BJ (cell line): ENCODE measurements at regions not wholly inside any gene's neighbourhood (a gene's known extent, or its start where the extent isn't known, plus 50 kb on each side); places are given as distances from the start of the nearest gene placed in this dataset.
"Not testable (repeated sequence)": the region's sequence is repeated elsewhere in the genome, so short reads cannot be mapped to it uniquely, and the experiment has no call there.

ENCODE experiments used
- CTCF ChIA-PET: fragments of 350-600 bp; formaldehyde crosslinking; extraction: SDS; loops from one replicate; lab custom pipeline; 2021; ENCODE audit warnings: antibody characterized with exemption, inconsistent platforms; lab: Yijun Ruan, JAX
- POLR2A ChIA-PET: fragments of 300-600 bp; sonication (Branson Sonifier 250); formaldehyde crosslinking; extraction: SDS; loops from one replicate; lab custom pipeline; 2021; ENCODE audit warnings: antibody characterized with exemption; lab: Charles Lee
- DNase-seq: peaks from one replicate; pipeline ENCODE4 v3.0.0-alpha.2; 2011; ENCODE audit warnings: low read depth
- H3K27me3 ChIP-seq: 2 replicates; pipeline ENCODE4 v1.6.0; 2011; ENCODE audit warnings: low read length; ENCODE audit not compliant: control insufficient read depth, insufficient read depth
- H3K36me3 ChIP-seq: 2 replicates; pipeline ENCODE4 v1.5.1; 2011; ENCODE audit warnings: low read length; ENCODE audit not compliant: control insufficient read depth, insufficient read depth
- H3K4me3 ChIP-seq: 2 replicates; pipeline ENCODE4 v1.5.1; 2011; ENCODE audit warnings: low read depth, mild to moderate bottlenecking, control low read depth, low read length
- TF ChIP-seq, protein P1 (sequence below): IDR thresholded peaks from 2 replicates; pipeline ENCODE4 v1.5.1; 2011; ENCODE audit warnings: low read depth, mild to moderate bottlenecking, control low read depth, inconsistent platforms, low read length, moderate library complexity; ENCODE audit not compliant: insufficient read depth

DNA sequence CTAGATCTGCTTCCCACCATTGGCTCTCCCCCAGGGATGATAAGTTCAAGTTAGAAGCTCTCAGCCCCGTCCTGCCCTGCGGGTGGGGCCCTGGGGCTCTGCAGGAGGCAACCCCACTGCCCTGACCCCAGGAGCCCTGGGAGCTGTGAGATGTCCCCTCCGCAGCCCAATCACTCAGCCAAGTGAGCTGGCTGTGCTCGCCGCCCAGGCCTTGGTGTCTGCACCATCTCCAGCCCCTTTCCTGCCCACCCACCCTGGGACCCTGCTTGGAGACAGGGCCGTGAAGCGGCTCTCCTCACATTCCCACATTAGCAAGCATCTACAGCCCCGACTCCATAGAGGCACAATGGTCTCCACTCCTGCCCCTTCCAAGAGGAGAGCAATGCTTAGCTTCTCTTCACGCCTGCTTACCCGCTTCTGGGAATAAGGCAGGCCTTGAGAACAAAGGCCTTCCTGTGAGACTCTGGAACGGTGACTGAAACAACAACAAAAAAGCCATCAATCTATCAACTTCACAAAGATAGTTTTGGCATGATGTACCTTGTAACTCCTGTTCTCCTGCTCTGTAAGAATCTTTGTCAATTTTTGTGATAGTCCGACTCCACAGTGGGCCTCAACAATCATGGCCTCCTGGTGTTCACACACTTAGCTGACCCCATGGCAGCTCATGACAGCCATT is 67.7 kb downstream of the FOXL3 start:
- ChIA-PET CTCF (interaction anchor here (1.1 kb wide), 1 partner anchor 279 kb away, joined by 3 read pairs; no protein-coding TSS in a partner anchor), POLR2A (no interaction called here)
- DNase-seq = no peak
- no peaks in the 10 kb centered on the region for H3K36me3 ChIP-seq
- TF ChIP-seq, protein P1, sequence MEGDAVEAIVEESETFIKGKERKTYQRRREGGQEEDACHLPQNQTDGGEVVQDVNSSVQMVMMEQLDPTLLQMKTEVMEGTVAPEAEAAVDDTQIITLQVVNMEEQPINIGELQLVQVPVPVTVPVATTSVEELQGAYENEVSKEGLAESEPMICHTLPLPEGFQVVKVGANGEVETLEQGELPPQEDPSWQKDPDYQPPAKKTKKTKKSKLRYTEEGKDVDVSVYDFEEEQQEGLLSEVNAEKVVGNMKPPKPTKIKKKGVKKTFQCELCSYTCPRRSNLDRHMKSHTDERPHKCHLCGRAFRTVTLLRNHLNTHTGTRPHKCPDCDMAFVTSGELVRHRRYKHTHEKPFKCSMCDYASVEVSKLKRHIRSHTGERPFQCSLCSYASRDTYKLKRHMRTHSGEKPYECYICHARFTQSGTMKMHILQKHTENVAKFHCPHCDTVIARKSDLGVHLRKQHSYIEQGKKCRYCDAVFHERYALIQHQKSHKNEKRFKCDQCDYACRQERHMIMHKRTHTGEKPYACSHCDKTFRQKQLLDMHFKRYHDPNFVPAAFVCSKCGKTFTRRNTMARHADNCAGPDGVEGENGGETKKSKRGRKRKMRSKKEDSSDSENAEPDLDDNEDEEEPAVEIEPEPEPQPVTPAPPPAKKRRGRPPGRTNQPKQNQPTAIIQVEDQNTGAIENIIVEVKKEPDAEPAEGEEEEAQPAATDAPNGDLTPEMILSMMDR = no peak
- H3K27me3 ChIP-seq = peaks cover 3% of the 10 kb centered on the region; the same call in 1 of the 2 replicates
- H3K4me3 ChIP-seq = no peak overlapping the region

DNA sequence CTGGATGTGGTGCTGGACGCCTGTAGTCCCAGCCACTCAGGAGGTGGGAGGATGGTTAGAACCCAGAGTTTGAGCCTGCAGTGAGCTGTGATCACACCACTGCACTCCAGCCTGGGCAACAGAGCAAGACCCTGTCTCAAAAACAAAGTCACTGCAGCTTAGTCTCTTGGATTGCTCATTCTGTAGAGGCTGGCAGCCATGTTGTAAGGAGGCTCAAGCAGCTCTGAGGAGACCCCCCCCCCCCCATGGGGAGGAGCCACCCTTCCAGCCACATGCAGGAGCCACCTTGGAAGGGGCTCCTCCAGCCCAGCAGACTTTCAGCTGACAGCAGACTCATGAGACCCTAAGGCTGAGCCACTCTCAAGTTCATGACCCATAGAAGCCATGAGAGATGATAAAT is 68.4 kb downstream of the FOXL3 start:
- no peaks in the 10 kb centered on the region for H3K36me3 ChIP-seq
- POLR2A ChIA-PET = no interaction called here
- CTCF ChIA-PET = interaction anchor here (1.1 kb wide), 1 partner anchor 278 kb away, joined by 3 read pairs; no protein-coding TSS in a partner anchor
- peaks cover 3% of the 10 kb centered on the region; the same call in 1 of the 2 replicates for H3K27me3 ChIP-seq
- no peak overlapping the region for H3K4me3 ChIP-seq
- no peak for DNase-seq
- TF ChIP-seq, protein P1 = no peak

DNA sequence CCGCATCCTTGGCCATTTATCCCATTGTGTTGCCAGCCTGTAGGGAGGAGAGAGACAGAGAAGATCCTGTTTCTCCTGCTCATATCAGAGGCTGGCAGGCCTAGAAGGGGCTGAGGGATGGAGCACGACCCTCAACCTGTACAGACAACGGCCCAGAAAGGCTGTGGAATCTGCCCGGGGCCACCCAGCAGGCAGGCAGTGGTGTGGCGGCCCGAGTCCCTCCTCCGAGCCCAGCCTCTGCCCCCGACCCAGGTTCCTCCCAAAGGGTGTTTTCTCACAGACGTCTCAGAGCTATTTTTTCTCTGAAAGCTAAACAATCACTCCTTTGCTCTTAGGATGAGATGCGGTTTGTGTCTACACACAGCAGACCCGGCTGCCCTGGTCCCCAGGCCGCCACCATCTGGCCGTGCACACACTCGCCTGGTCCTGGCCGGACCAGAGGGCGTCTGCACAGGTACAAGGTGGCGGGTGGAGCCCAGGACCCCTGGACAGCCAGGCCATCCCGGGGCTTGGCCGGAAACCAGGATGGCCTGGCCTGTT is 69.3 kb downstream of the FOXL3 start:
- Histone ChIP-seq H3K27me3 (peaks cover 3% of the 10 kb centered on the region; the same call in 1 of the 2 replicates), H3K4me3 (no peak overlapping the region), H3K36me3 (no peaks in the 10 kb centered on the region)
- no peak for DNase-seq
- ChIA-PET CTCF (interaction anchor here (1.1 kb wide), 1 partner anchor 278 kb away, joined by 3 read pairs; no protein-coding TSS in a partner anchor), POLR2A (no interaction called here)
- TF ChIP-seq, protein P1 = no peak

DNA sequence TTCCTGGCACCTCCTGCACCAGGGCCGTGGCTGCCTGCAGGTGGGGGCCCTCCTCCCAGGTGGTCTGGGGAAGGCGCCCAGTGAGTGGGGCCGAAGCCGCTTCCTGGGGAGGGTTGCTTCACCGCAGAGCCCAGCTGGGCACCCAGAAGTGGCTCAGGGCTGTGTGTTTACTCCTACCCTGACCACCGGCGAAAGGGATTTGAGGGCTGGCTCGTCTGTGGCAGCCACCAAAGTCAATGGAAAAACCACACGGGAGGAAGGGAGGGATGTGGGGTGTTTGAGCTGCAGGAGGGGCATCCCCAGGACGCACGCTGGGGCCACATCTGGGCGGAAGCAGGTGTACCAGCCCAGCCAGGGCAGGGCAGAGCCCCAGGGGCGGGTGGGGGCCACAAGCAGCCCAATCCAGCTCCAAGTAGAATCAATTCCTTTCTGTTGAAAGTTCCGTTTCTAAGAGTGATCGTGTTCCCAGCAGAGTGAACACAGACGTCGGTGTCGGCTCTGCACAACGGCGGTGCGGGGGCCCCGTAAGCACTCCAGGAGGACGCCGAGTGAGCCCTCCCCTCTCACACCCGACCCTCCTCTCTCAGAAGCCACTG is 69.9 kb downstream of the FOXL3 start:
- ChIA-PET CTCF (no interaction called here), POLR2A (no interaction called here)
- TF ChIP-seq, protein P1 = no peak
- H3K27me3 ChIP-seq = peaks cover 6% of the 10 kb centered on the region; the same call in 1 of the 2 replicates
- no peaks in the 10 kb centered on the region for H3K36me3 ChIP-seq
- no peak for DNase-seq
- no peak overlapping the region for H3K4me3 ChIP-seq

DNA sequence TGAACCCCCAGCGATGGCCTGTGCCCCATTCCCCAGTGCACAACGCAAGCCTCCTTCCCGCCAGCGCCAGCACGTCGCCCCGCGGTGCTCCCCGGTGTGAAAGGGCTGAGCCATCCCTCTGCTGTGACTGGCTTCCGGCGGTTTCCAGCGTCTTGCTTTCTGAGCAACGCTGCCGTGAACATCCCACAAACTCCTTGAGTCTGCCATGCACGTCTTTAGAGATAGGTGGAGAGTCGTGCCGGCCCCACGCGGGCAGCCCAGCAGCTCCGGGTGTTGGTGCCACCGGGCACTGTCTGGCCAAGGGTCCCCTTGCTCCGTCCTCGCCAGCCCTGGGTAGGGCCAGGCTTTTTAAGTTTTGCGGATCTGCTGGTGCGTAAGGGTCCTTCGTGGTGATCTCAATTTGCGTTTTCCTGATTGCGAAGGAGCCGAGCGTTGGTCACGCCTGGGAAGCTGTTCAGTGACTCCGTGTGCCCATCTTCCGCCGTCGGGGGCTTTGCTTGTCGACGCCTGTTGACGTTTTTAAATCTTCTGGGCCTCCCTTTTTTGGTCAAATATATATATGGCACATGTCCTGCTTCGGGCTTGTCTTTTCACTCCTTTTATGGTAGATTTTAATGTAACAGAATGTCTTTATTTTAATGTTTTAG is 70.6 kb downstream of the FOXL3 start:
- TF ChIP-seq, protein P1 = no peak
- no peak for DNase-seq
- H3K27me3 ChIP-seq = peaks cover 6% of the 10 kb centered on the region; the same call in 1 of the 2 replicates
- H3K4me3 ChIP-seq = no peak overlapping the region
- H3K36me3 ChIP-seq = no peaks in the 10 kb centered on the region
- ChIA-PET CTCF (no interaction called here), POLR2A (no interaction called here)

DNA sequence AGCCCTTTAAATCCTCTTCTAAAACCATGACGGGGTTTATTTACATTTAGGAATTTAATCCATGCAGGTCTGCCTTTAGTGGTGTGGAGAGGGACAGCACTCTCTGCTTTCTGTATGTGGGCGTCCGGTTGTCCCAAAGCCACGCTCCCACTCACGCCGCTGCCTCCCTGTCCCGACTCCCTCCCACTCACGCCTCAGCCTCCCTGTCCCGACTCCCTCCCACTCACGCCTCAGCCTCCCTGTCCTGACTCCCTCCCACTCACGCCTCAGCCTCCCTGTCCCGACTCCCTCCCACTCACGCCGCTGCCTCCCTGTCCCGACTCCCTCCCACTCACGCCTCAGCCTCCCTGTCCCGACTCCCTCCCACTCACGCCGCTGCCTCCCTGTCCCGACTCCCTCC is 71.2 kb downstream of the FOXL3 start:
- H3K4me3 ChIP-seq, POLR2A ChIA-PET, DNase-seq, CTCF ChIA-PET, H3K36me3 ChIP-seq, H3K27me3 ChIP-seq: not testable (repeated sequence)
